ENCODE measurements at regions not wholly inside any gene's neighbourhood (a gene's known extent, or its start where the extent isn't known, plus 50 kb on each side); places are given as distances from the start of the nearest gene placed in this dataset.

DNA sequence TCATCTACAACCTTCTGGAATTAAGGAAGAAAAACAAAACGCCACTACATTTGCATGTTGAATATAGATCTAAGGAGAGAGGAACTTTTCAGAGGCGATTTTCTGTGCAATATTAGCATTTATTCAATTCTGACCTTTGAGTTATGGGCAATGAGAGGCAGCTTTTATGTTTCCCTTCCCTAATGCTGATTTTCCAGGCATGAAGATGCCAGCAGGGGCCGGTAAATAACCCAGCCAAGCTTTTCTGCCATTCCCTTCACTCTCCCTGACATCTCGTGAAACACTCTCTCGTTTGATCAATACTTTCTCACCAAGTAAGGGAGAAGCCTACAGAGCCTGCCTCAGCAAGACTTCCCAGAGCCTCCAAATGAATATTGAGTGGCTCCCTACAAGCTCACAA, 470.5 kb upstream of the GOT2 start:
- ChIA-PET CTCF (no interaction called here), POLR2A (ENCODE audit: unreplicated experiment) (no interaction called here)
- no TSS peak for BruUV-seq (replicated peaks)
- Histone ChIP-seq H3F3A (ENCODE audit: low read length, unreplicated experiment) (no peaks in the 10 kb centered on the region), H3K27ac (ENCODE audit: low read length) (no peak overlapping the region), H3K4me3 (ENCODE audit: low read length) (no peak overlapping the region), H3K9ac (ENCODE audit: low read length) (no peak overlapping the region), H2AFZ (ENCODE audit: low read length) (no peak overlapping the region), H3K4me1 (ENCODE audit: insufficient read depth, low read length) (no peaks in the 10 kb centered on the region), H3K9me2 (replicated peaks; ENCODE audit: low read length) (no peaks in the 10 kb centered on the region), H3K9me3 (ENCODE audit: low read length) (no peaks in the 10 kb centered on the region), H4K20me1 (ENCODE audit: low read length) (no peaks in the 10 kb centered on the region), H3K27me3 (ENCODE audit: low read length) (no peaks in the 10 kb centered on the region), H3K36me3 (ENCODE audit: low read depth, low read length) (no peaks in the 10 kb centered on the region), H3K4me2 (ENCODE audit: low read length) (no peak overlapping the region), H3K79me2 (ENCODE audit: low read length) (no peaks in the 10 kb centered on the region)
- no peak for DNase-seq
- intact Hi-C loops (cut with micrococcal nuclease), result no loop called here
- no peak for ATAC-seq
- TF ChIP-seq EZH2 (IDR thresholded peaks at IDR 0.05; ENCODE audit: low read length, unreplicated experiment), result no peak
- TF ChIP-seq EZH2phosphoT487 (IDR thresholded peaks at IDR 0.05; ENCODE audit: borderline replicate concordance, low read length), result no peak
- TF ChIP-seq, protein P1, sequence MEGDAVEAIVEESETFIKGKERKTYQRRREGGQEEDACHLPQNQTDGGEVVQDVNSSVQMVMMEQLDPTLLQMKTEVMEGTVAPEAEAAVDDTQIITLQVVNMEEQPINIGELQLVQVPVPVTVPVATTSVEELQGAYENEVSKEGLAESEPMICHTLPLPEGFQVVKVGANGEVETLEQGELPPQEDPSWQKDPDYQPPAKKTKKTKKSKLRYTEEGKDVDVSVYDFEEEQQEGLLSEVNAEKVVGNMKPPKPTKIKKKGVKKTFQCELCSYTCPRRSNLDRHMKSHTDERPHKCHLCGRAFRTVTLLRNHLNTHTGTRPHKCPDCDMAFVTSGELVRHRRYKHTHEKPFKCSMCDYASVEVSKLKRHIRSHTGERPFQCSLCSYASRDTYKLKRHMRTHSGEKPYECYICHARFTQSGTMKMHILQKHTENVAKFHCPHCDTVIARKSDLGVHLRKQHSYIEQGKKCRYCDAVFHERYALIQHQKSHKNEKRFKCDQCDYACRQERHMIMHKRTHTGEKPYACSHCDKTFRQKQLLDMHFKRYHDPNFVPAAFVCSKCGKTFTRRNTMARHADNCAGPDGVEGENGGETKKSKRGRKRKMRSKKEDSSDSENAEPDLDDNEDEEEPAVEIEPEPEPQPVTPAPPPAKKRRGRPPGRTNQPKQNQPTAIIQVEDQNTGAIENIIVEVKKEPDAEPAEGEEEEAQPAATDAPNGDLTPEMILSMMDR (conservative IDR thresholded peaks at IDR 0.05; ENCODE audit: low read depth, low read length), result no peak

DNA sequence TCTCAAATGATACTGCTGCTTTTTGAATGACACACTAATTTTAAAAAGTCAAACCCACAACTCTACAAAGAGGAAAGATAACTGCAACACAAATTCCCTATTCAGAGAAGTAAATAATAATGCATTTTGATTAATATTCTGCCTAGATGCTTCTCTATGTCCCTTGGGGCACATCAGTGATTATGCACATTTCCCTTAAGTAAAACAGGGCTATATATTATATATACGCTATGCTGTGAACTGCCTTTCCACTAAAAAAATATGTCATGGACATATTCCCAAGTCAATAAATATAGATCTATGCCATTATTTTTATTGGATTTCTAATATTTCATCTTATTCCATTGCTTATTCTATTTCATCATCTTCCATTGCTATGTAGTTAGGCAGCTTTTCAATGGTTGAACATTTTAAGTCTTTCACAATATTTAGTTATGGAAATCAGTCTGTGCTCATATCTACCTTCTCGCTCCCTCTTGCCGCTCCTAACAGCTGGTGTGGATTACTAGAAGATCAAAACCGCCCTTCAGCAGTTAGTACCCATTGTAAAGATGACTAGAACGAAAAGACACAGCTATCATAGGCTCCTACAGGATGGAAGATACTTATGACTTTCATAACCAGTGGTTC, 468.2 kb upstream of the GOT2 start:
- CTCF ChIA-PET, result no interaction called here

DNA sequence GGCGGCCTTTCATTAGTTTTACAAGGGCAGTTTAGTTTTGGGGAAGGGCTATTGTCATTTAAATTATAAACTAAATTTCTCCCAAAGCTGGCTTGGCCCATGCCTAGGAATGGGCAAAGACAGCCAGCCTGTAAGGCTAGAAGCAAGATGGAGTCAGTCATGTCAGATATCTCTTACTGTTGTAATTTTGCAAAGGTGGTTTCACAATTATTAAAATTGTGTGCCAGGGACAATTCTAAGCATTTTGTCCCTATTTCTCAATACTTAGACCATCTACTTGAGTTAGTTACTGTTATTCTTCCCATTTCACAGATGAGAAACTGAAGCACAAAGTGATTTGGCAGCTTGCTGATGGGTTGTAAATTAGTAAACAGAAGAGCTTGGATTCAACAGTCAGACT, 467.7 kb upstream of the GOT2 start:
- no peaks in the 10 kb centered on the region for H4K20me1 ChIP-seq (ENCODE audit: low read length)
- no peak for DNase-seq
- no peak for TF ChIP-seq EZH2phosphoT487 (IDR thresholded peaks at IDR 0.05; ENCODE audit: borderline replicate concordance, low read length)
- TF ChIP-seq, protein P1 (conservative IDR thresholded peaks at IDR 0.05; ENCODE audit: low read depth, low read length), result no peak
- no peak for TF ChIP-seq EZH2 (IDR thresholded peaks at IDR 0.05; ENCODE audit: low read length, unreplicated experiment)
- no peaks in the 10 kb centered on the region for H3F3A ChIP-seq (ENCODE audit: low read length, unreplicated experiment)
- ATAC-seq, result no peak
- H3K9me2 ChIP-seq (replicated peaks; ENCODE audit: low read length), result no peaks in the 10 kb centered on the region
- H3K79me2 ChIP-seq (ENCODE audit: low read length), result no peaks in the 10 kb centered on the region
- no peak overlapping the region for H3K9ac ChIP-seq (ENCODE audit: low read length)
- no peak overlapping the region for H2AFZ ChIP-seq (ENCODE audit: low read length)
- H3K4me1 ChIP-seq (ENCODE audit: insufficient read depth, low read length), result no peaks in the 10 kb centered on the region
- no peaks in the 10 kb centered on the region for H3K27me3 ChIP-seq (ENCODE audit: low read length)
- no peak overlapping the region for H3K4me2 ChIP-seq (ENCODE audit: low read length)
- no TSS peak for BruUV-seq (replicated peaks)
- no peaks in the 10 kb centered on the region for H3K36me3 ChIP-seq (ENCODE audit: low read depth, low read length)
- ChIA-PET POLR2A (ENCODE audit: unreplicated experiment) (no interaction called here), CTCF (no interaction called here)
- intact Hi-C loops (cut with micrococcal nuclease), result no loop called here
- no peak overlapping the region for H3K4me3 ChIP-seq (ENCODE audit: low read length)
- H3K9me3 ChIP-seq (ENCODE audit: low read length), result no peaks in the 10 kb centered on the region
- no peak overlapping the region for H3K27ac ChIP-seq (ENCODE audit: low read length)

More for the DNA sequence above, 468.2 kb upstream of the GOT2 start:
- Histone ChIP-seq H3K79me2 (ENCODE audit: low read length) (no peaks in the 10 kb centered on the region), H3K9me3 (ENCODE audit: low read length) (no peaks in the 10 kb centered on the region), H3K27ac (ENCODE audit: low read length) (no peak overlapping the region), H3K4me2 (ENCODE audit: low read length) (no peak overlapping the region), H3K9ac (ENCODE audit: low read length) (no peak overlapping the region), H3K4me1 (ENCODE audit: insufficient read depth, low read length) (no peaks in the 10 kb centered on the region), H3K9me2 (replicated peaks; ENCODE audit: low read length) (no peaks in the 10 kb centered on the region), H4K20me1 (ENCODE audit: low read length) (no peaks in the 10 kb centered on the region), H3F3A (ENCODE audit: low read length, unreplicated experiment) (no peaks in the 10 kb centered on the region), H3K27me3 (ENCODE audit: low read length) (no peaks in the 10 kb centered on the region), H2AFZ (ENCODE audit: low read length) (no peak overlapping the region), H3K4me3 (ENCODE audit: low read length) (no peak overlapping the region), H3K36me3 (ENCODE audit: low read depth, low read length) (no peaks in the 10 kb centered on the region)
- POLR2A ChIA-PET (ENCODE audit: unreplicated experiment), result no interaction called here
- DNase-seq (no peak), ATAC-seq (no peak)
- intact Hi-C loops (cut with micrococcal nuclease), result no loop called here
- no TSS peak for BruUV-seq (replicated peaks)
- TF ChIP-seq EZH2phosphoT487 (IDR thresholded peaks at IDR 0.05; ENCODE audit: borderline replicate concordance, low read length) (no peak), EZH2 (IDR thresholded peaks at IDR 0.05; ENCODE audit: low read length, unreplicated experiment) (no peak)
- TF ChIP-seq, protein P1 (conservative IDR thresholded peaks at IDR 0.05; ENCODE audit: low read depth, low read length), result no peak

Data from PC-3 (cell line).